ENCODE measurements at regions not wholly inside any gene's neighbourhood (a gene's known extent, or its start where the extent isn't known, plus 50 kb on each side); places are given as distances from the start of the nearest gene placed in this dataset.
A peak's percentile ranks its signal among the peaks of the same experiment; 100 is the strongest.

DNA sequence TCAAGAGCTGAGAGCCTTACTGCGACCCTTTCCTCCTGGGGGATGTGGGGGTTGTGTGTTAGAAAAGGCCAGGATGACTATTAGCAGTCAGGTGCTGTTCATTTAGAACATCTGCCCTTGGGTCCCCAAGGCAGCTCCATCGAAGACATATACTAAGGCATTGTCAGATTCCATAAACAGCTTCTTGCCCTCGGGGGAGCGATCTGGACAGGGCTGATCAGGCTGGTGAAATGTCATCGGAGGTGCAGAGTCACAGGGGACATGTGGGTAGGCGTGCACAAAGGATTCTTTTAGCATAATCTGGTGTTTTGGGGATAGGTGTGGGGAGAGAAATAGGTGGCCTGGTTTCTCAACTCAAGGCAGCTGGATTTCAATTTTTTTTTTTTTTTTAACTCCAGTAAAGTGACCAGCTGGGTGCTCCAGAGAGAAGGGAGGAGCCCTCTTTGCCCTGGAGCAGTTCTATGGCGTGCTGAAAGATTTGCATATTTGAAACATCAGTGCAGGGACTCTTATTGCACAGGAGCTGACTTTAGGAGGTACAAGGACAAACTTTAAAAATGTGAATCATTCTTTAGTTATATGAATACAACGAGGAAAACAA, 160.1 kb downstream of the SUDS3 start:
- DNase-seq, result no peak
- H3K4me1 ChIP-seq, result peaks cover 0 to 14% (median 7%) of the 10 kb centered on the region in 4 donors
- peak overlapping the region; percentile 76 to 86 (median 80) for H3K27ac ChIP-seq
- no peak for TF ChIP-seq POLR2AphosphoS5 (IDR thresholded peaks at IDR 0.05)
- TF ChIP-seq EP300 (IDR thresholded peaks at IDR 0.05; ENCODE audit: low read depth), result no peak
- TF ChIP-seq POLR2A (IDR thresholded peaks at IDR 0.05), result no peak
- TF ChIP-seq, protein P1, sequence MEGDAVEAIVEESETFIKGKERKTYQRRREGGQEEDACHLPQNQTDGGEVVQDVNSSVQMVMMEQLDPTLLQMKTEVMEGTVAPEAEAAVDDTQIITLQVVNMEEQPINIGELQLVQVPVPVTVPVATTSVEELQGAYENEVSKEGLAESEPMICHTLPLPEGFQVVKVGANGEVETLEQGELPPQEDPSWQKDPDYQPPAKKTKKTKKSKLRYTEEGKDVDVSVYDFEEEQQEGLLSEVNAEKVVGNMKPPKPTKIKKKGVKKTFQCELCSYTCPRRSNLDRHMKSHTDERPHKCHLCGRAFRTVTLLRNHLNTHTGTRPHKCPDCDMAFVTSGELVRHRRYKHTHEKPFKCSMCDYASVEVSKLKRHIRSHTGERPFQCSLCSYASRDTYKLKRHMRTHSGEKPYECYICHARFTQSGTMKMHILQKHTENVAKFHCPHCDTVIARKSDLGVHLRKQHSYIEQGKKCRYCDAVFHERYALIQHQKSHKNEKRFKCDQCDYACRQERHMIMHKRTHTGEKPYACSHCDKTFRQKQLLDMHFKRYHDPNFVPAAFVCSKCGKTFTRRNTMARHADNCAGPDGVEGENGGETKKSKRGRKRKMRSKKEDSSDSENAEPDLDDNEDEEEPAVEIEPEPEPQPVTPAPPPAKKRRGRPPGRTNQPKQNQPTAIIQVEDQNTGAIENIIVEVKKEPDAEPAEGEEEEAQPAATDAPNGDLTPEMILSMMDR (IDR thresholded peaks at IDR 0.05), result no peak
- no peaks in the 10 kb centered on the region for H3K9me3 ChIP-seq
- in situ Hi-C loops (cut with MboI; ENCODE audit: low pct_ligation_motif_present in 1 of 4, low pct_unique_long_range_greater_than_20kb in 1 of 4, low sequenced_read_pairs in 3 of 4), result no loop called here
- H3K4me3 ChIP-seq, result no peak overlapping the region
- intact Hi-C loops (cut with DNase I; ENCODE audit: low total_unique reads), result no loop called here
- no peaks in the 10 kb centered on the region for H3K27me3 ChIP-seq
- no peaks in the 10 kb centered on the region for H3K36me3 ChIP-seq
- WGBS, 2 donors (ENCODE audit: low coverage in 1 of 2), result 45 to 61% methylated on average over 3 to 8 of the region's 8 CpGs

DNA sequence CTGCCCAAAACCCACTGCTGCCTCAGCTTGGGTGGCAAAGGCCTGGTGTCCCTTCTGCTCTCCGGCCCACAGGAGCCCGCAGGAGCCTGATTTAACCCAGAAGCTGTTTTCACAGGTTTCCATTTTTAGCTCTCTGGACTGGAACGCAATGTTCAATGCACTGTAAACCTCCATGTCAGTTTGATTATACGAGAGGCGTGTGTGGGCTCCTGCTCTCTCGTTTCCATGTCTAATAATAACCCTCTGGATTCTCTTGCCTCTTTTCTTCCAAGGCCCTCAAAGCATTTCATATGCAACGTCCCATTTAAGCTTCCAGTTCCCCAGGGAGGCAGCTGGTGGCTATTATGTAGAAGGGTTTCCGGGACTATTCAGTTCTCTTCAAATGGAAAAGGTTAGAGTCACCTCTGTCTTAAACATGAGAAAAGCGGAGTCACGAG, 161.1 kb downstream of the SUDS3 start:
- Histone ChIP-seq H3K9me3 (no peaks in the 10 kb centered on the region), H3K27ac (peak overlapping the region; percentile 76 to 86 (median 80)), H3K27me3 (no peaks in the 10 kb centered on the region), H3K4me3 (no peak overlapping the region), H3K36me3 (no peaks in the 10 kb centered on the region), H3K4me1 (peaks cover 0 to 14% (median 5%) of the 10 kb centered on the region in 4 donors)
- intact Hi-C loops (cut with DNase I; ENCODE audit: low total_unique reads), result no loop called here
- WGBS, 2 donors (ENCODE audit: low coverage in 1 of 2), result 40 to 49% methylated on average over 7 to 10 of the region's 10 CpGs
- peak; percentile 14 for DNase-seq
- TF ChIP-seq POLR2A (IDR thresholded peaks at IDR 0.05), result no peak
- TF ChIP-seq EP300 (IDR thresholded peaks at IDR 0.05; ENCODE audit: low read depth), result peak; percentile 95
- peak; percentile 77 to 89 (median 84) for TF ChIP-seq POLR2AphosphoS5 (IDR thresholded peaks at IDR 0.05)
- TF ChIP-seq, protein P1 (IDR thresholded peaks at IDR 0.05), result no peak
- in situ Hi-C loops (cut with MboI; ENCODE audit: low pct_ligation_motif_present in 1 of 4, low pct_unique_long_range_greater_than_20kb in 1 of 4, low sequenced_read_pairs in 3 of 4), result no loop called here

DNA sequence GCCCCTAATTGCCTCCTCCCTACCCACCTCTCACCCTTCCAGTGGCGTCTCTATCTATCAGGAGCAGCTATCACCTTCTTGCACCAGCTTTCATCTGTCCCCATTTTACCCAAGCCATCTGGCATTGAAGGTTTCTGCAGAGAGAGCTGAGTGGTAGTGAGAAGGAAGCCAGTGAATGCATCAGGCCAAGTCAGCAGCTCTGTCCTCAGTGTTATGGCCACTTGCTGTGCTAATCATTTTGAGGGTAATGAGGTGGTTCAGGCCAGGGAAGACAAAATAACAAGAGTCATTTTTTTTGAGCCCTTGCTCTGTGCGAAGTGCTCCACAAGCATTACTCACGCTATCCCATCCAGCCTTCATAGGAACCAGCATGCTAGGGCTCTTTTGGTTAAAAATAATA, 164.7 kb downstream of the SUDS3 start:
- intact Hi-C loops (cut with DNase I; ENCODE audit: low total_unique reads), result no loop called here
- H3K36me3 ChIP-seq, result no peaks in the 10 kb centered on the region
- H3K9me3 ChIP-seq, result no peaks in the 10 kb centered on the region
- TF ChIP-seq, protein P1 (IDR thresholded peaks at IDR 0.05), result no peak
- no peak for TF ChIP-seq EP300 (IDR thresholded peaks at IDR 0.05; ENCODE audit: low read depth)
- TF ChIP-seq POLR2A (IDR thresholded peaks at IDR 0.05), result no peak
- TF ChIP-seq POLR2AphosphoS5 (IDR thresholded peaks at IDR 0.05), result no peak
- no peaks in the 10 kb centered on the region for H3K27me3 ChIP-seq
- DNase-seq, result no peak
- in situ Hi-C loops (cut with MboI; ENCODE audit: low pct_ligation_motif_present in 1 of 4, low pct_unique_long_range_greater_than_20kb in 1 of 4, low sequenced_read_pairs in 3 of 4), result no loop called here
- WGBS, 2 donors (ENCODE audit: low coverage in 1 of 2), result 71% methylated on average over 3 of the region's 3 CpGs; no CpG with 5 or more reads in 1 of the 2 donors
- H3K4me1 ChIP-seq, result peaks cover 0 to 14% (median 5%) of the 10 kb centered on the region in 4 donors
- no peak overlapping the region for H3K27ac ChIP-seq
- H3K4me3 ChIP-seq, result no peak overlapping the region

DNA sequence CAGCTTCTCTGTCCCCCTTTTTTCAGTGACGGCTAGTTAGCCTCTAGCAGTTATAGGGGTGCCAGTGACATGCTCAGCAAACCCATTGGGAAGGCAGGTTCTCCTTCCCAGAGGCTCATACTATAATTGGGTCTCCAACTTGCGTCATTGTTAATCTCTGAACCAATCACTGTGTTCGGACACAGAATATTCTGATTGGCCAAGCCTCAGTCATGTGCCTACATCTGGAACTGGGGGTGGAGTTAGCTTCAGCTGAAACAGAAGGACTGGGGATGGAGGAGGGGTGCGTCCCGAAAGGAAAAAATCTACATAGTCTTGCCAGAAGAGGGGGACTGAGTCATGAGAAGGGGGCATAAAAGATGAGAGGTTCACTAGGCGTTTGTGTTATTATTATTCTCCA, 165.6 kb downstream of the SUDS3 start:
- 80% methylated on average over 5 to 6 of the region's 6 CpGs for WGBS, 2 donors (ENCODE audit: low coverage in 1 of 2)
- intact Hi-C loops (cut with DNase I; ENCODE audit: low total_unique reads) (no loop called here), in situ Hi-C loops (cut with MboI; ENCODE audit: low pct_ligation_motif_present in 1 of 4, low pct_unique_long_range_greater_than_20kb in 1 of 4, low sequenced_read_pairs in 3 of 4) (no loop called here)
- Histone ChIP-seq H3K27me3 (no peaks in the 10 kb centered on the region), H3K4me1 (peaks cover 0 to 9% (median 2%) of the 10 kb centered on the region in 4 donors), H3K9me3 (no peaks in the 10 kb centered on the region), H3K4me3 (no peak overlapping the region), H3K27ac (no peak overlapping the region), H3K36me3 (no peaks in the 10 kb centered on the region)
- DNase-seq, result no peak
- TF ChIP-seq, protein P1 (IDR thresholded peaks at IDR 0.05), result no peak
